Fibroblast of skin of abdomen (primary cell): ENCODE measurements at regions not wholly inside any gene's neighbourhood (a gene's known extent, or its start where the extent isn't known, plus 50 kb on each side); places are given as distances from the start of the nearest gene placed in this dataset.
A peak's percentile ranks its signal among the peaks of the same experiment; 100 is the strongest.

Source experiments
- DNase-seq: peaks from one replicate; pipeline ENCODE4 v3.0.0-alpha.2; 2013

DNA sequence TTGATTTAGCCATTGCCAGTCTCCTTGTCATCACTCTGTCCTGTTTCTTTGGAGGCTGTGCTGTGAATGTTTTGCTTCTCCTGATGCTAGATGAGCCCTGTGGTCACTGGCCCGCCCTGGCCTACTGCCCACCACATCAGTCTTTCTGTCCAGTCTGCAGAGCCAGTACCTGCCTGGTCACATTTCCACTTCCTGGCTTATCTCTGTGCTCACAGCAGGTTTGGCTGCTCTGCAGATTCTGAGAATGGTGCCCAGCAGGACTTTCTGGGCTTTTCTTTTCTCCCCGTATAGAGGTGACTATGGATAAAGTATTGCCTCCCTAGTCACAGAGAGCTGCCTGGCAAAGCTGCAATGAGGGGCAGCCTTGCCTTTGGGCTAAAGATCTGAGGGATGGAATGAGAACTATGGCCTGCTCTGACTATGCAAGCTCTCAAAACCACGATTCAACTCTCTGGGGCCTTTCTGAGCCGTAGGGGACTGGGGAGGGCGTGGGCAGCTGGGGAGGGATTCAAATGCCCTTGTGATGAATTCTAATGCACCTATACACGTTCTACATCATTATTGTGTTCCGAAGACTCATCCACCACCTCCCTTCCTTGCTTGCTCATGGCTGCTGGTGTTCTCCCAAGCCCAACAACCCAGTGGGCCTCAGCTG, 410.4 kb upstream of the NPVF start:
- no peak for DNase-seq

DNA sequence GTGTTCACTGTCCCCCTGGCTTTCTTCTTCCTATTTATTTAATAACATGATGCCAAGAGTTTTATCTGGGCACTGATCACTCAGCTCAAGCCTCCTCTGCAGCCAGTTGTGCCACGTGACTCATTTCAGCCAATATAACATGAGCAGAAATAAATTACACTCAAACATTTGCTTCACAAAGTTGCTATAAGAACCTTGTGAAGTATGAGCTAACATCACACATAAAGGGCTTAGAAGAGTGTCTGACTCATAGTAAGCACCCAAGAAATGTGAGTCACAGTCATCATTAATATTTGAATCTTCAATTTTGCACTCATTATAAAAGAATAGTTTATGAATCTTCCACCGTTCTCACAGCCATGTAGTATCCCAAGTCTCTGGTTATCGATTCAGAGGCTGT, 414.6 kb upstream of the NPVF start:
- no peak for DNase-seq

DNA sequence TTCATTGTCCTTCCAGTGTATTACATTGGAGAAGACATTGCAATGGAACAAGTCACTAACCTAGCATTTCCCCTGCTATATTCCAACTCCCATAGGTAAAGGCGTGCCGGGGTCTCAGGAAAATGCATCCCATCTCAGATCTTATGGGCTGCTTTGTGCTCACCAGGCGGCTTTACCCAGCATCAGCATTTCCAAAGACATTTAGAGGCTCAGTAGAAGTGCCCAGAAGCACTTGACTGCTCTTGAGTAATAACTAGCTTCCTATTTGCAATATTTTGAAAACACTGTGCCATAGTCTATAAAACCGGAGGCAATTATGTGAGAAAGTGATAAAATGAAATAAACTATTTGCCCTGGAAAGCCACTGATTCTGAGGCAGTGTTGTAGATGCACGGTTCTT, 415.0 kb upstream of the NPVF start:
- DNase-seq: no peak

DNA sequence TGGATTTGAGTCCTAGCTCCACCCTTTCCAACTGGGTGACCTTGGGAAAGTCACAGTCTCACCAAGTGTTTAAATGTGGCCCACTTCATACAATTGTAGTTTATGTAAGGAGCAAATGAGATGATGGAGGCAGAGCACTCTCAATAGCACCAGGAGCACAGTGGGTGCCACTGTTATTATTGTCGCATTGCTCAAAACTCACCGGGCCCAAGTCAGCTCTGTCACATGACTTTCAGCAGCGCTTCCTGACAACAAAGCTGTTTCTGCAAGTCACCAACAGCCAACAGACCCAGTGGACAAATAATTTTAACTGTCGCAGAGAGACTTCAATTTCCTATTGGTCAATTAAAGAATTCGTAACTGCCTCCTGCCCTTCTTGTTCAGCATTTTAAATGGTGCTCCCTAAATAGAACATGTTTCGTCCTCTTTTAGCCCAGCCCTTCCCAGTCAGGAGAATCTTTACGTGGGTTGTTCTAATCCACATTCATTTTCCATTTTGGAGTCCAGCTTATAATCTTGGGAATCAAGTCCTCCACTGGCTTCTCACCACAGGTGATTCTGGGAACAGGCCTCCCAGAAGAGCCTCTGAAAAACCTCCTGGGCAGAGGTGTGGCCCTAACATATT, 415.6 kb upstream of the NPVF start:
- no peak for DNase-seq

DNA sequence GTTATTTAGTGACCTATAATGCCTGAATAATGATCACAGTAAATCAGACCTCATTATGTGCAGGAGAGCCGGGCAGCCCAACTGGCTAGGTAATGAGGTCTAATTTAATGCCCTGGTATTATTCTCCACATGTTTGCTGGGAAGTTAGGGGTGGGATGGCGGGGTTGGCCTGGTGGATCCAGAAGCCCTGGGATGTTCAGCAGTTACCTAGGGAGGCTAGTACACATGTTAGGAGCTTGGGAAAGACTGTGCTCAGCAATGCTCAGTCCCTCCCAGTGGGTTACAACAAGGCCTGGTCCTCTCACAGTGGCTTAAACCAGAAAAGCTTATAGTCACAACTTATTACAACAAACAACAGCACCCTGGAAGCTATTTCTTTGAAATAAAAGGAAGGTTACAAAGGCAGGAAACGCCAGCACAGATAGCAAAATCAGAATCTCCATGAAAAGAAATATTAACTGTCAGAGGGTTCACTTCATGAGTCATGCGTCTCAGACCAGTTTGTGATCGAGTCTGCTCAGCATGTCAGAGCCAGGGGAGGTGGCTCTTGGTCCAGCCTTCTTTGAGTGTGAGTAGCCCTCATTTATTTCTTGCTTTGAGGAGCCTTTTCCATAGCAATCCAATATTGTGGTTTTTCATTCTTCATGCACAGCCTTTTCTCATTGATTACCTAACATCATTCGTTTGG, 418.6 kb upstream of the NPVF start:
- DNase-seq: no peak

DNA sequence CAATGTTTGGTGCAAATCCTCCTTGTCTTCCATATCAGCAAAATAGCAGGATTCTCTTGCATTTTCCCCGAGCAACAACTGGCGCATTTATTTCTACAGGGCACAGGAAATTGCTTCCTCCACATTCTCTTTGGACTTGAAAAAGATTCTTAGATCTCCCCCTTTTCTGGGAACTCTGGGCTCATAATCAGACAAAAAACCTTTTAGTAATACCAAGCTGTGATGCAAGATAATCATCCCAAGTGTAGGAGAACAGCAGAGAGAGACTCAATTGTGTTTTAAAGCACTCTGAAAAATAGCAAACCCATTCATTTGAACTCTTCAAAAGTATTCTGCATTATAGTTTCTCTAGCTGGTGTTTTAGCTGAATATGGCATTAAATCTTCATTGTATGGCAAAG, 419.6 kb upstream of the NPVF start:
- DNase-seq: no peak

DNA sequence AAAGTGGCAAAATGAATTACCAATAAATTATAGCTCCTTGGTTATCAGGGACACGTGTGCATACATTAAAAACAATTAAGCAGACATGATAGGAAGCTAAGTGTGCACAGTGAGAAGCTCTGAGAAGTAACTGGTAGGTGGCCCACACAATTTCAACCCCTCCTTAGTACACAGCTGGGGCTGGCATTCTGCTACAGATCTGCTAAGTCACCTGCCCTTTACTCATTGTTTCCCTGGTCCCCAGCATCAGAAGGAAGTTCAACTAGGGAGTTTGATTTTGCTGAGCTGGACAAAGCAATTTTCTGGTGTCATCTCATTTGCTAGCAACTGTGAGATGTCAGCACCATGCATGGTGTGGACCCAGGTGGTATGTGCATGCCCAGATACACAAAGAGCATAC, 424.1 kb upstream of the NPVF start:
- DNase-seq: no peak

DNA sequence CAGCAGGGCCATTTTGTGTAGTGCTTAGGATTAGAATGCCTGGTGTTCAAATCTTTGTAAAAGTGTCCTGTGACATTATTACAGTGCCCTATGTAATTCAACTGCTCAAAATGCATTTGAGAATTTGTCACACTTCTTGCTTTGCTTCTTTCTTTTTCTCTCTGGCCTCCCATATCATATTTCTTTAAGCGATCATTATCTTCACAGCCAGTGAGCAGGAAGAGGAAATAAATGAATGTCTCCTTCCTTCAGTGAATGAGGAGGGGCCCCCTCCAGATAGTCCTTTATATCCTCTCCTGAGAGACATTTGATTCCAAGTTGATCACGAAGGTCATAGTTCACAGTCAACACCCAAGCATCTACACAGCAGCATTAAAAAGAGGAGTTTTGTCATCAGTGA, 425.1 kb upstream of the NPVF start:
- DNase-seq: no peak

DNA sequence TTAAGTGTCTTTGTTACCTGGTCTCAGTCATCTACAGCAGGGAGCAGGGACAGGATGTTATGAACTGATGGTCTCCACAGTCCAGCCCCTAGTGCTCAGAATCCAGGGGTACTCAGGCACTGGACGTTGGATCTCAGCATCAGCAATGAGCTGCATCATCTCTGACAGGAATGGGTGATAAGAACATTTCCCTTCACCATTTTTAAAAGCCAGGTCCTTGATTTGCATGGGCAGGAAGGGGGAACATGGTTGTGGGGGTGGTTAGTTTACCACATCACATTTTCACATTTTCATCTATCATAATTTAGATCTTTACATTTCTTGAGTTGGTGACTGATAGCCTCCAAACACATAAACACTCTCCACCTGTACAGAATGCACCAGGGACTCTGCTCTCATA, 427.8 kb upstream of the NPVF start:
- DNase-seq: no peak

DNA sequence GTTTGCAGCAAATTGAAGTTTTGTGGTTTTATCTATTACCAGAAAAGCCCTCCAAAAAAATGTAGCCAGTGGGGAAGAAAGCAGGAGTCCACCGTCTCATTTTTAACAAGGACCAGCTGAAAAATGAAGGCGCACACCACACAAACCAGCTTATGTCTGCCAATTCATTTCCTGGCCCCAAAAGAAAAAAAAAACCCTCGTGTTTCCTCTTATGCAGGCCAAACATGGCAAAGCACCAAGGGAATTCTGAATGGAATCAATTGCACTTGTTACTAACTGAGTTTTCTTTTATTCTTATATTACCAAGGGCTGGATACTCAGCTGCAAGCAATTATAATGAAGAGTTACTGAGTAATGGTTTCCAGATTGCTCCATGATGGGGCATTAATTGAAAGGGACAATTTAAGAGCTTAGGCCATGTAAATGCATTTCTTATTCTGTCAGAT, 428.3 kb upstream of the NPVF start:
- peak; percentile 93 for DNase-seq

DNA sequence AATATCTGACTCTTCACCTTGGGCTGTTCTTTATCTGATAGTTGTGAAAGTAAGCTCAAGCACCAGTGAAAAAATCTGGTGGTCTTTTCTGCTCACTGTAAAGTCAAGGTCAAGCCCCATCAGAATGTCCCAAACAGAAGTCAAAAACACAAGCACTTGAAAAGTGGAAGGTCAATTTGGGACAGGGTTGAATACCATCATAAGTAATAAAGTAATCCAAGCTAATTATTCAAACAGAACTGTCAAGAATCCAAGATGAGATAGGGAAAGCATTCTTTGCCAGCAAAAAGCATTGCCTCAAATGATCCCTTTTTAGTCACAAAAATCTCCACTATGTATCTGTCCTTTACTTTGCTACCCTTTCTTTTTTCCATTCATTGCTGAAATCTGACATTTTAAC, 430.1 kb upstream of the NPVF start:
- no peak for DNase-seq

DNA sequence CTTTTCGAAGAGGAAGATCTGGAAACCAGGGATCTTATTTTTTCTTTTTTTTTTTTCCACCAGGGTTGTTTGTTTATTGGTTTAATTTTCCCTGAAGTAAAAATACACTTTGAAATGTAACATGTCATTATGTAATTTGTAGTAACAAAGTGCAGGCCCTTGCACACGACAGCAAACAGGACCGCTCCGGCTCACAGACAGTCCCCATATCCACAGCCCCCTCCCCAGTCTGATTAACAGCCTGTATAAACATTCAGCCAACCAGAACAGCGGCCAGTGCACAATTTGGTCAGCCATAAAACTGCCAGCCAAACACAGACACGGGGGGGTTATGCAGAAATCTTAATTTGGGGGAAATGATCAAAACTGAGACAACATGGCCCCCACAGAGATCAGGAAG, 431.6 kb upstream of the NPVF start:
- DNase-seq: no peak

DNA sequence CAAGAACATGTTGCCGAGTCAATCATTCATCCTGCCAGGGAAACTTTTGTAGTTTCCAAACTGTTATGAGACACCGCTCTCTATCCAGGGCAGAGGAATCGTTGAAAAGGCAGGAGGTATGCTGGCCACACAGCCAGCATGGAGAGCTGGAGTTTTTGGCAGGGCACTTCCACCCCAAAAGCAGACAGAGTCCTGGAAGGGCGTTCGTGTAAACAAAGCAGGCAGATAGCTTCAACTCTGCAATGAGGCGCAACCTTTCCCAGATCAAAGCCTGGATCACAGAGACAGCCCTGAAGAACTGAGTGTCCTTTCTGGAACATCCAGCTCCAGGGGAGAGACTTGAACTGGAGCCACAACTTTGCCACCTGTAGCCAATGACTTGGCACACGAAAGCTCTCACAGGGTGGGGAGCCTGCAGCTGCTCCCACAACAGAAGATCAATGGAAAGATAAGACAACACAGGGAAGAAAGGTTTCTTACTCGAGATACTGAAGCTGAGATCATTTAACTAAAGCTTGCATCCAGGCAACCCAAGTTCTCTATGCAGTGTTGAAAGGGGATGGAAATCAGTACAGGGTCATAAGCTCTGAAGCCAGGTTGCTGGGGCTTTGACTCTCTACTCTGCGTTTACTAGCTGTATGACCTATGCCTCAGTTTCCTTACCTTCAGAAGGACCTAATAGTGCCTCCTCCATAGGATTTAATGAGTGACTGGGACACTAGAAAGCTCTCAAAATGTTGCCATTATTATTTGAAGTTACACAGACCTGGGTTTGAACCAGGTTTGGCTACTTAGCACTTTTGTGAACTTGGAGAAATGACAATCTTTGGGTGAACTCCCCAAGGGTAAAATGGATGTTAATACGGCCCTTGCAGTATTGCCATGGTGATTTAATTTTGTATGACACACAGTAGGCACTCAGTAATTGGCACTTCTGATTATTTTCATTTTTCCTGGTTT, 434.8 kb upstream of the NPVF start:
- no peak for DNase-seq

DNA sequence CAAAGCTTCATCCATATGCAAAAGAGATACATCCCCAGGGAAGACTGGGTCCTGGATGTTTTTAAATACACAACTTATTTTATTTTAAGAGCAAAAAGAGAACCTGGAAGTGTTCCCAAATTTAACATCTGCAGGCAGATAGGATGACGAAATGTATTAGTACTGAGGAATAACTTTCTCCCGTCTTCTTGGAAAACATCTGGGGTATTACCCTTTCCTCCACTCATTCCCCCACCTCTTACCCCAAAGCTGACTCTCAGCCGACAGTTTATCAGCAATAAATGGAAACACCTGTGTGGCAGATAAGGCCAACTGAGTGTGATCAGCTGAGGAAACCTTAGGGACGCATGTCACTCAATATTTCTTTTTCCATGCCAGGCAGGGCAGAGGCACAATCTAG, 435.6 kb upstream of the NPVF start:
- peak; percentile 23 for DNase-seq

DNA sequence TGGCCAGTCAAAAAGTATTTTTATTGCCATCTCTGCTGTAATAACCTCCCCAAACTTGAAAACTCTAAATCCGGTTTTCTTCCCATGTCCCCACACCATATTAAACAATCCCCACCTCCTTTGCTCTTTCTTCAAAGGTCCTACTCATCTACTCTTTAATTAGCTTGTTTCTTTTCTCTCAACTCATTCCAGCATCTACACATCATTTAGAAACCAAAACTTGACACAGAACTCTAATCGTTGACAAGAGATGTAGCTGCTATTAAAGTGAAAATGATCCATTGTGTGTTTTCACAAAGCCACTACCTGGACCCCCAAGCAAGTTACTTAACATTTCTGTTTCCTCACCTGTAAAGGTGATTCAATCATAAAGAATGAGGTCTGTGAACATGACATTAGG, 436.3 kb upstream of the NPVF start:
- no peak for DNase-seq

DNA sequence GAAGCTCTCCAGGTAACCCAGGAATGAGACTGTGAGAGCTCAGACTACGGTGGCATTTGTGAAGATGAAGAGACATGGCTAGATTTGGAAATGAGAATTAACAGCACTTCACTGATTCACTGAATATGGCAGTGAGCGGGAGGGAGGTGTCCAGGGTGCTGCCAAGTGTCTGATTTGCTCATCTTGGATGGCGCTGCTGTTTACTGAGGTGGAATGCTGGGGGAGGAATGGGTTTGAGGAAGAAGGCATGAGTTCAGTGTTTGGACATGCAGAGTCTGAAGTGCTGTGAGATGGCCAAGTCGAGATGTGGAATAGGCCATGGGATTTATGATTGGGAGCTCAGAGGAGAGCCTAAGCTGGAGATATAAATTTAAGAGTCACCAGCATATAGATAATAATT, 437.1 kb upstream of the NPVF start:
- DNase-seq: peak; percentile 14

DNA sequence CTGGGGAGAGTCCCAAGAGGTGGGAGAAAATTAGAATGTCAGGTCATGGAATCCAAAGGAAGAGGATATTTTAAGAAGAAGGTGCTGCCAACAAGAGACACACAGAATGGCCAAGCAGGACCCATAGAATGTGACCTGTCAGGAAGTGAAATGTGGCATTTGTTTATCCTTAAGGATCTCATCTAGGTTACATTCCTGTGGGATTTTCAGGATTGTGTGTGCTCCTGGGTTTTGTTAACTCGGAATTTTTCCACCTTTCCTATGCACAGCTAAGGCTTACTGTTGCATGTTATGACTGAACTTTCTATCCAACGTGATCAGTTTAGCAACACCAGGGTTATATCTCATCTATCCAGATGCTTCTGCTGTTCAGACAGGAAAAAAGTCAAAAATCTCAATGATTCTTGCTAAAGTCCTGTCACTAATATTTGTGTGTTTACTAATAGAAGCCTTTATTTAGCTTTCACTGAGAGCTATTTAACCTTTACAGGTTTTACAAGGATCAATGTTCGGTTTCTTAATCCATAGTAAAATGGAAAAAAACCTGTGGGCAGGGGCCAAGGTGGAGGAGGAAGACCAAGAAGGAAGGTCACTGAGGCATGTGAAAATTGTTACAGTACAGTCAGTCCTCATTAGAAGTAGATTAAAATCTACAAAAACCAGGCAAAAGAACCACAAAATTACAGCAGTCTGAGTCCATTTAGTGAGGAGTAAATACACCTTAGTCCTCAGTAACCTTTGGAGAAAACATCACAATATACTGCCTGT, 437.8 kb upstream of the NPVF start:
- no peak for DNase-seq

DNA sequence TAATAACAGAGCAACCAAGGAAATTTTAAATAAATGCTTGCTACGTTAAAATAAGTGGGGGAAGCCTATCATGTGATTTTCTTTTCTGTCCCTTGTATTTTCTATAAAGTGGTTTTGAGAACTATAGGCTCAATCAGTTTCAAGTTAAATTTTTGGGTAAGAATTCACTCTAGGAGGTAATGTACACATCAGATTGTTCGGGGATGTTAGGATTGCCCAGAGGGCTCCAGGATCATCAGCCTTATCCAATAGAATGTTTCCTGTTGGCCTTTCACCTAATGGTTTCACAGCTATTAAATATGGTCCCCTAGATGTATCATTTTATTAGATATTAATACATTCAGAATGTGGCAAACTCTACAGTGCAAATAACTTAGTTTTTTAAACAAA, 438.4 kb upstream of the NPVF start:
- DNase-seq: no peak

DNA sequence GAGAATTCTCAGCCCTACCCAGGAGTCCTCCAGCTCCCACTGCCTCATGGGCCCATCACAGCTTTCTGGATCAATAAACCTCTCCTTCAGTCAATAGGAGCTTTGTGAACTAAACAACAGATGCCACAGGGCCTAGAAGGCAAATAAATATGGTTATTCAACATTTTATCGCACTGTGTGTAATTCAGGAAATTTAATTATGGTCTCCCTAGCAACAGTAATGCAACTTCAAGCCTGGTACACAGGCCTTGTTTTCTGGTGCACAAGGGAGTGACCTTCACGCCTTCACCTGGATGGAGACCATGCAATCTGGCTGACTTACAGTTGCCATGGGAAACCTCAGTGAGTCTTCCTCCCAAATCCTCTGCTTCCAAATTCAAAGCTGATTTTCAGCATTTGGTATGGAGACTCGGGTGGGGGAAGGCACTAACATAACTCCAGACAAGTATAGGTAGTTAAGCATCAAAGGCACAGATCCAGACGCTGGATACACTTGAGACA, 441.0 kb upstream of the NPVF start:
- no peak for DNase-seq

DNA sequence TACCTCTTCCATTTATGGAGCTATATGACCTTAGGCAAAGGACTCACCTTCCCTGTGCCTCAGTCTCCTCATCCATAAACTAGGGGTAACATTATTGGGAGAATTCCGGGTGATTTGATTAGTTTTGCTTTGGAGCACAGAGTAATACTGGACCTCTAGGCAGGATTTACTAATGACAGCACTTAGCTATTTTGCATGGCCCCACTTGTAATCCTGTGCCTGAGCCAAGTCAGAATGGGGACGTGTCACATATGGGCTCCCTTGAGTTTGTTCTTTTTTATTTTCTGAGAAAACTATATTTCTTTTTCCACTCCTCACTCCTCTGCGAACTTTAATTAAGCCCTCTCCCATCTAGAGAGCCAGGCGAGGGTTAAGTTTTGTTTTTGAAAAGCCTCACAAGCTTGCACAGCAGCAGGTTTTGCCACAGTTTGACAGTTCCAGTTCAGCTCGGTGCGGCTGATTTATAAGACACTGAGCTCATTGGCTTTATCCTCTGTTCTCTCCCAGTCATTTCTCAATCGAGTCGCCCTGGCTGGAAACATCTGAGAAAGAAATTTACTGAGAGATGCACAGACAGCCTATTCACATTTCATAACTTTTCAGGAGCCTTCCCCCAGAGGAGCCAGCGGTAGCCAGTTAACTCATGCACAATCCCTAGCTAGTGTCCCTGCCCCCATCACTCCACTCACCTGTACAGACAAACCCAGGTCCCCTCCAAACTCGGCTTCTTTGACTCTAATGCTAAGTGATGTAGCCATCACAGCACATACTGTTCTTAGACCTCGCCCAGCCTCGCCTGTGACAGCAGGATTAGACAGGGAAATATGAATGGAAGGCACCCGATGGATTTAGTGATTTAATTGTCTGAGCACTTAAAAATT, 441.9 kb upstream of the NPVF start:
- peak; percentile 51 for DNase-seq

DNA sequence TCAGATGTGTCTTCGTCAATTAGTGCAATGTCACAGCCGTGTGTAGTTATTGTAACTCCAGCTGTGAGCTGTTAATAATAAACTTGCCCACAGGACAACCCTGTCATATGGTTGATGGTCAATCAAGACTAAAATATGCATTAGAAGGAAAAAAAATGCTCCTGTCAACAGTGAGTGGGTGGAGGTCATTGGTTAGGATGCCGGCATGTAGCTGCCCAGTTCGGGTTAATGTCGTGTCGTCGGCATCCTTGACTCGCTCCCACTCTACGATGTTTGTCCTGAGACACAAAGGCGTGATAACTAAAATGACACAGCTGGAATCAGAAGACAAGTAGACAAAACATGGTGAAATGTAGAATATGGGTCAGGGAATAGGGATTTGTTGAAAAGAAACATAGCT, 442.8 kb upstream of the NPVF start:
- no peak for DNase-seq
